ENCODE measurements at regions not wholly inside any gene's neighbourhood (a gene's known extent, or its start where the extent isn't known, plus 50 kb on each side); places are given as distances from the start of the nearest gene placed in this dataset.

DNA sequence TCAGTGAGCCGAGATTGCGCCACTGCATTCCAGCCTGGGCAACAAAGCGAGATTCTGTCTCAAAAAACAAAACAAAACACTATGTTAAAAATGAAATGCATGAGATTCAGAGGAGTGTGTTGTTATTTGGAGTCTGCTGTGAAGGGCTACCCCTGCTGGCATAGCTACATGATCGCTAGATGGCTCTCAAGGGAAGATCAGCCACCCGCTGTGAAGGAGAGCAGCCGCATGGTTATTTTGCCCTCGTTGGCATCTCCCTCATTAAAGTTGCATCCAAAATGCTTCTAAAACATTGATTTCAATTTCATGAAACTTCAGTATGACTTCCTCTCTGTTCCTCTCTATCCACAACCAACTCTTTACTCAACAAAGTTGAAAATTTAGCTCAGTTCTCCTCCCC lies 54.8 kb upstream of the NDUFV2 start:
- no peak for TF ChIP-seq EZH2 (IDR thresholded peaks at IDR 0.05; ENCODE audit: borderline replicate concordance, low read depth, low read length, severe bottlenecking)
- TF ChIP-seq, protein P1, sequence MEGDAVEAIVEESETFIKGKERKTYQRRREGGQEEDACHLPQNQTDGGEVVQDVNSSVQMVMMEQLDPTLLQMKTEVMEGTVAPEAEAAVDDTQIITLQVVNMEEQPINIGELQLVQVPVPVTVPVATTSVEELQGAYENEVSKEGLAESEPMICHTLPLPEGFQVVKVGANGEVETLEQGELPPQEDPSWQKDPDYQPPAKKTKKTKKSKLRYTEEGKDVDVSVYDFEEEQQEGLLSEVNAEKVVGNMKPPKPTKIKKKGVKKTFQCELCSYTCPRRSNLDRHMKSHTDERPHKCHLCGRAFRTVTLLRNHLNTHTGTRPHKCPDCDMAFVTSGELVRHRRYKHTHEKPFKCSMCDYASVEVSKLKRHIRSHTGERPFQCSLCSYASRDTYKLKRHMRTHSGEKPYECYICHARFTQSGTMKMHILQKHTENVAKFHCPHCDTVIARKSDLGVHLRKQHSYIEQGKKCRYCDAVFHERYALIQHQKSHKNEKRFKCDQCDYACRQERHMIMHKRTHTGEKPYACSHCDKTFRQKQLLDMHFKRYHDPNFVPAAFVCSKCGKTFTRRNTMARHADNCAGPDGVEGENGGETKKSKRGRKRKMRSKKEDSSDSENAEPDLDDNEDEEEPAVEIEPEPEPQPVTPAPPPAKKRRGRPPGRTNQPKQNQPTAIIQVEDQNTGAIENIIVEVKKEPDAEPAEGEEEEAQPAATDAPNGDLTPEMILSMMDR (IDR thresholded peaks at IDR 0.05; ENCODE audit: borderline replicate concordance, extremely low read depth, low read length, poor library complexity, severe bottlenecking) = no peak

Data from DND-41 (cell line).